ENCODE measurements at regions not wholly inside any gene's neighbourhood (a gene's known extent, or its start where the extent isn't known, plus 50 kb on each side); places are given as distances from the start of the nearest gene placed in this dataset.

DNA sequence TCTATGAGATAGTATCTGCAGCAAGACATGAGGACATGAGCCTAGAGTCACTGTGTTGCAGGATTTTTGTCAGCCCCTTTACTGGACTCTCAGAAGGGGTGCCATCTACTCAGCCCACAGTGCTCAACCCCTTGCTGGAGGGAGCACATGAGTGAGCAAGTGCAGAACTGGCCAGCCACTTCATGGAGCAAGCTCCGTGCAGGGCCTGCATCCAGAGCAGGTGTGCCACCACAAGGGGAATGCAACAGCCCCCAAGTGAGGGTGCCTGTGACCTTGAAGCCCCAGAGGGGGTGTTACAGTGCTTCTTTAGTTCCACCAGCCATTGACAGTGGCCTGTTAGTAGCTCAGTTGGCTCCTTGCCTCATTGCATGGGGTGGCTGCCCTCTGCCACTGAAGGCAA, 649.7 kb downstream of the PLPP3 start:
- in situ Hi-C loops (cut with HindIII; ENCODE audit: low sequenced_read_pairs) = no loop called here
- TF ChIP-seq, protein P1, sequence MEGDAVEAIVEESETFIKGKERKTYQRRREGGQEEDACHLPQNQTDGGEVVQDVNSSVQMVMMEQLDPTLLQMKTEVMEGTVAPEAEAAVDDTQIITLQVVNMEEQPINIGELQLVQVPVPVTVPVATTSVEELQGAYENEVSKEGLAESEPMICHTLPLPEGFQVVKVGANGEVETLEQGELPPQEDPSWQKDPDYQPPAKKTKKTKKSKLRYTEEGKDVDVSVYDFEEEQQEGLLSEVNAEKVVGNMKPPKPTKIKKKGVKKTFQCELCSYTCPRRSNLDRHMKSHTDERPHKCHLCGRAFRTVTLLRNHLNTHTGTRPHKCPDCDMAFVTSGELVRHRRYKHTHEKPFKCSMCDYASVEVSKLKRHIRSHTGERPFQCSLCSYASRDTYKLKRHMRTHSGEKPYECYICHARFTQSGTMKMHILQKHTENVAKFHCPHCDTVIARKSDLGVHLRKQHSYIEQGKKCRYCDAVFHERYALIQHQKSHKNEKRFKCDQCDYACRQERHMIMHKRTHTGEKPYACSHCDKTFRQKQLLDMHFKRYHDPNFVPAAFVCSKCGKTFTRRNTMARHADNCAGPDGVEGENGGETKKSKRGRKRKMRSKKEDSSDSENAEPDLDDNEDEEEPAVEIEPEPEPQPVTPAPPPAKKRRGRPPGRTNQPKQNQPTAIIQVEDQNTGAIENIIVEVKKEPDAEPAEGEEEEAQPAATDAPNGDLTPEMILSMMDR (IDR thresholded peaks at IDR 0.05; ENCODE audit: low read depth, low read length, missing control alignments) = no peak
- no peak for DNase-seq (ENCODE audit: low read depth)
- H3K4me3 ChIP-seq (ENCODE audit: low read depth, low read length) = no peak overlapping the region

DNA sequence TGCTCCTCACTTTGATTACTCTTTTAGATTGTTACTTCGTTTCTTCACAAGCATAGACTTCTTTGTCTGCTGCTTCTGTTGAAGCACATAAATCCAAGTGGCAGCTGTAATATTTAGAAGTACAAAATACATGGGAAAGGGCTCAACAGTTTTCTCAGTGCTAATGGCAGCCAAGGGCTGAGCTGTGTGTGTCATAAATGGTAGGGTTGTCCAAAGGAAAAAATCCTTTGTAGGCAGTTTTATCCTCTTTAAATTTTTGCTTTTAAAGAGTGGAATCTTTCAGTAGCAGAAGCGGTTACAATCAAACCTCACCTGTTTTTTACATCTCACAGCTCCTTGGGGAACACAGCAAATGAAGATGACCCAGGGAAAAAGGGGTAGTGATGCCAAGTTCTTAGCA, 650.8 kb downstream of the PLPP3 start:
- in situ Hi-C loops (cut with HindIII; ENCODE audit: low sequenced_read_pairs) = no loop called here
- DNase-seq (ENCODE audit: low read depth) = no peak
- no peak overlapping the region for H3K4me3 ChIP-seq (ENCODE audit: low read depth, low read length)
- TF ChIP-seq, protein P1 (IDR thresholded peaks at IDR 0.05; ENCODE audit: low read depth, low read length, missing control alignments) = no peak

DNA sequence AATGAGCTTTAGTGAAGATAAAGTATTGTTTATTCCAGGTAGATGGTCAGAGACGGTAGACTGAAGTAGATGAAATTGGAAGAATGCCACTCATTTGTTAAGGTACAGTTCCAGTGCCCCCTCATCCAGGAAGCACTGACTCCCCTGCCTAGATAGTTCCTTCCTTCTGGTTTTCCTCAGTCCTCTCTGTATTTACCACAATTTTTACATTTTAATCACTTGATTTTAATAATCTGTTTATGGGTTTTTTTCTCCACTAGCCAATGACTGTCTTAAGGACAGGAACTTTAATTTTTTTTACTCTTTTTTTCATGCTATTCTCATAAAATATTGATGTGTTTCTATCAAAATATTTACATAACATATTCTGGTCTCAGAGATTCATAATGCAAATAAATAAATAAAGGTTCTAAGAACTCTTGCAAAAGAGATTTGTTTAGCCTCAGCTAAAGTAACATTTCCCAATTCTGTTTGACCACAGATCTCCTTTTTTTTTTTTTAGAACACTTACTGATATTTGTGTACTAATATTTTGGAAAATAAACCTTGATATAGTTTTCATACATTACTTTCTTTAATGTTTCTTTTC, 651.6 kb downstream of the PLPP3 start:
- TF ChIP-seq, protein P1 (IDR thresholded peaks at IDR 0.05; ENCODE audit: low read depth, low read length, missing control alignments) = no peak
- in situ Hi-C loops (cut with HindIII; ENCODE audit: low sequenced_read_pairs) = no loop called here

DNA sequence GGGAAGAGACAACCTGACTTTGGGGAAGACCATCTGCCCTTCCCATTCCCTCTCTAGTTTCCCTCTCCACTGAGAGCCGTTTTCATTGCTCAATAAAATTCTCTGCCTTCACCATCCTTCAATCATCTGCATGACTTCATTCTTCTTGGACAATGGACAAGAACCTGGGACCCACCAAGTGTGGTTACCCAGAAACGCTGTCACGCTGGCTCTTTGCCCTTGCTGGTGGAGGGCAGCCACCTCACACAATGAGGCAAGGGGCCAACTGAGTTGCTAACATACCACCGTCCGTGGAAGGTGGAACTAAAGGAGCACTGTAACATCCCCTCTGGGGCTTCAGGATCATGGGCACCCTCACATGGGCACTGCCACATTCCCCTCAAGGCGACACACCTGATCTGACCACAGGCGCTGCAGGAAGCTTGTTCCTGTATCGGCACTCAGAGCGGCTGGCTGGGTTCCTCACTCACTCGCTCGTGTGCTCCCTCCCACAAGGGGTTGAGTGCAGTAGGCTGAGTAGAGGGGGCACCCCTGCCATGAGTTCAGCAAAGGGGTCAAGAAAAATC, 652.4 kb downstream of the PLPP3 start:
- in situ Hi-C loops (cut with HindIII; ENCODE audit: low sequenced_read_pairs) = no loop called here
- DNase-seq (ENCODE audit: low read depth) = no peak
- TF ChIP-seq, protein P1 (IDR thresholded peaks at IDR 0.05; ENCODE audit: low read depth, low read length, missing control alignments) = no peak
- no peak overlapping the region for H3K4me3 ChIP-seq (ENCODE audit: low read depth, low read length)

More for the DNA sequence above, 651.6 kb downstream of the PLPP3 start:
- no peak overlapping the region for H3K4me3 ChIP-seq (ENCODE audit: low read depth, low read length)
- DNase-seq (ENCODE audit: low read depth) = no peak

DNA sequence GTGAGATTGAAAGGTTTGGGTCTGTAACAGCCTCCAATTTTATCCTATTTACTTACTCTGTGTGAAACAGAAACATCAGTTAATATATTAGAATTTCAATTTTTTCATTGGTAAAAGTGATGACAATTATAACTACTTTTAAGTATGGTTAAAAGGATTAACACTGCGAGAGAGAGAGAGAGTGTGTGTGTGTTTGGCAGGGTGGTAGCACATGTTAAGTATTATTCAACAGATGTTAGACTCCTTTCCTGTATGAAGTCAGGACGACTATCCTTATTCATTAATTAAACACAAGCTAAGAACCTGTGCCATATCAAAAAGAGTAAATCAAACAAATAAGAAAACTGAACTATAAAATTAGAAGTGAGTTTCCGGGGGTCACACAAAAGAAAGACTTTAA, 662.5 kb downstream of the PLPP3 start:
- in situ Hi-C loops (cut with HindIII; ENCODE audit: low sequenced_read_pairs) = no loop called here
- DNase-seq (ENCODE audit: low read depth) = no peak
- H3K4me3 ChIP-seq (ENCODE audit: low read depth, low read length) = no peak overlapping the region
- TF ChIP-seq, protein P1 (IDR thresholded peaks at IDR 0.05; ENCODE audit: low read depth, low read length, missing control alignments) = no peak

DNA sequence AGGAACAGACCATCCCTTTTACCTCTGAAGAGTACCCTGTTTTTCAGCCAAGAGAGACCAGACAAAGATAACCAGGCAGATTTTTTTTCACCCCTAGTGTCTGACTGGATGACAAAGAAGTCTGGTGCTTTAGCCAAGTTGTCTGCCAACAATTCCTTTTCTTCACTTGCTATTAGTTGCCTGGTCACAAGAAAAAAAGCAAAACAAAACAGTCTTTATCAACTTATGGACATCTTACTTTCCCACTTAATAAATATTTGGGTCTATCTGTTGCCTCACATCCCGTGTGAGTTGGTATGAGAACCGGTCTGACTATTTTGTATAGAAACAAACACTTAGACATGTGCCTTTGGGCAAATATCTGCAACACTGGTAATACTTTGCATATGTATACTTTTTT, 662.9 kb downstream of the PLPP3 start:
- no peak overlapping the region for H3K4me3 ChIP-seq (ENCODE audit: low read depth, low read length)
- DNase-seq (ENCODE audit: low read depth) = no peak
- in situ Hi-C loops (cut with HindIII; ENCODE audit: low sequenced_read_pairs) = no loop called here
- TF ChIP-seq, protein P1 (IDR thresholded peaks at IDR 0.05; ENCODE audit: low read depth, low read length, missing control alignments) = no peak

Measured in astrocyte of the cerebellum (primary cell).